ENCODE measurements at regions not wholly inside any gene's neighbourhood (a gene's known extent, or its start where the extent isn't known, plus 50 kb on each side); places are given as distances from the start of the nearest gene placed in this dataset.

- no peaks in the 10 kb centered on the region for H3K36me3 ChIP-seq
- H3K9me3 ChIP-seq: no peaks in the 10 kb centered on the region
- no peak overlapping the region for H3K4me3 ChIP-seq (replicated peaks in 1 of 3)
- TF ChIP-seq CTCF (IDR thresholded peaks at IDR 0.05) (no peak), POLR2A (IDR thresholded peaks at IDR 0.05) (no peak)
- DNase-seq: no peak
- H3K27ac ChIP-seq: no peak overlapping the region
- H3K4me1 ChIP-seq: peaks cover 16 to 17% of the 10 kb centered on the region in 2 donors
- intact Hi-C loops (cut with DNase I): no loop called here
- no peaks in the 10 kb centered on the region for H3K27me3 ChIP-seq
Measured at GRCh38 chr1:168941640-168942039, 164.8 kb upstream of the ATP1B1 start.

- DNase-seq: no peak
- H3K9me3 ChIP-seq: no peaks in the 10 kb centered on the region
- intact Hi-C loops (cut with DNase I): no loop called here
Measured at GRCh38 chr1:168942165-168942564, 164.3 kb upstream of the ATP1B1 start.

GRCh38 chr1:168945870-168946269, 160.6 kb upstream of the ATP1B1 start:
- intact Hi-C loops (cut with DNase I): no loop called here
- Histone ChIP-seq H3K9me3 (no peaks in the 10 kb centered on the region), H3K4me3 (replicated peaks in 1 of 3) (no peak overlapping the region), H3K27ac (peak overlapping the region; percentile 82 to 88 (median 86)), H3K36me3 (no peaks in the 10 kb centered on the region), H3K4me1 (peaks cover 20 to 27% of the 10 kb centered on the region in 2 donors), H3K27me3 (no peaks in the 10 kb centered on the region)
- TF ChIP-seq CTCF (IDR thresholded peaks at IDR 0.05): no peak
- peak in 1 of 2 donors; percentile 33 for TF ChIP-seq POLR2A (IDR thresholded peaks at IDR 0.05)
- peak; percentile 95 to 96 for DNase-seq
- 16 to 18% methylated on average over 3 of the region's 3 CpGs for WGBS, 2 donors

More at GRCh38 chr1:168942165-168942564, 164.3 kb upstream of the ATP1B1 start:
- H3K4me3 ChIP-seq (replicated peaks in 1 of 3): no peak overlapping the region
- no peaks in the 10 kb centered on the region for H3K36me3 ChIP-seq
- 98 to 100% methylated on average over 2 of the region's 2 CpGs for WGBS, 2 donors
- peaks cover 20 to 22% of the 10 kb centered on the region in 2 donors for H3K4me1 ChIP-seq
- no peaks in the 10 kb centered on the region for H3K27me3 ChIP-seq
- TF ChIP-seq POLR2A (IDR thresholded peaks at IDR 0.05) (no peak), CTCF (IDR thresholded peaks at IDR 0.05) (no peak)
- no peak overlapping the region for H3K27ac ChIP-seq

GRCh38 chr1:168947041-168947440, 159.4 kb upstream of the ATP1B1 start:
- peak overlapping the region; percentile 76 to 86 (median 82) for H3K27ac ChIP-seq
- TF ChIP-seq CTCF (IDR thresholded peaks at IDR 0.05) (no peak), POLR2A (IDR thresholded peaks at IDR 0.05) (no peak)
- no peaks in the 10 kb centered on the region for H3K9me3 ChIP-seq
- no peaks in the 10 kb centered on the region for H3K27me3 ChIP-seq
- no peaks in the 10 kb centered on the region for H3K36me3 ChIP-seq
- H3K4me3 ChIP-seq (replicated peaks in 1 of 3): no peak overlapping the region
- intact Hi-C loops (cut with DNase I): no loop called here
- 39 to 44% methylated on average over 2 of the region's 2 CpGs for WGBS, 2 donors
- H3K4me1 ChIP-seq: peaks cover 20 to 27% of the 10 kb centered on the region in 2 donors
- DNase-seq: peak; percentile 69 to 74

- no peaks in the 10 kb centered on the region for H3K9me3 ChIP-seq
- intact Hi-C loops (cut with DNase I): no loop called here
- TF ChIP-seq CTCF (IDR thresholded peaks at IDR 0.05): no peak
- TF ChIP-seq POLR2A (IDR thresholded peaks at IDR 0.05): no peak
- H3K36me3 ChIP-seq: no peaks in the 10 kb centered on the region
- H3K27me3 ChIP-seq: no peaks in the 10 kb centered on the region
- DNase-seq: no peak
- H3K4me1 ChIP-seq: peaks cover 20 to 25% of the 10 kb centered on the region in 2 donors
- no peak overlapping the region for H3K4me3 ChIP-seq (replicated peaks in 1 of 3)
- H3K27ac ChIP-seq: no peak overlapping the region
Measured at GRCh38 chr1:168949672-168950071, 156.8 kb upstream of the ATP1B1 start.
